A673 (cell line): ENCODE measurements at regions not wholly inside any gene's neighbourhood (a gene's known extent, or its start where the extent isn't known, plus 50 kb on each side); places are given as distances from the start of the nearest gene placed in this dataset.

Experiments used
- CTCF ChIP-seq: fragments of 300-800, 200-600 bp; sonication (generic); conservative IDR thresholded peaks from 2 replicates; pipeline ENCODE4 v1.5.1; 2017; ENCODE audit warnings: low read depth, mild to moderate bottlenecking, antibody characterized with exemption, low read length, moderate library complexity, mixed read lengths
- EZH2 ChIP-seq: fragments of 200-600 bp; sonication (generic); IDR thresholded peaks from 2 replicates; pipeline ENCODE4 v1.6.1; 2017; ENCODE audit warnings: borderline replicate concordance, low read depth, mild to moderate bottlenecking, mixed read lengths, antibody characterized with exemption, low read length; ENCODE audit not compliant: poor library complexity, severe bottlenecking

- TF ChIP-seq CTCF (no peak), EZH2 (no peak)
Observed at GRCh38 chr6:71403422-71404134, 115.0 kb downstream of the OGFRL1 start.
